ENCODE measurements at regions not wholly inside any gene's neighbourhood (a gene's known extent, or its start where the extent isn't known, plus 50 kb on each side); places are given as distances from the start of the nearest gene placed in this dataset.

- no peak for TF ChIP-seq CTCF (optimal IDR thresholded peaks at IDR 0.05 in 1 of 3, IDR thresholded peaks at IDR 0.05 in 1 of 3, conservative IDR thresholded peaks at IDR 0.05 in 1 of 3; ENCODE audit: extremely low read depth in 1 of 3, insufficient read depth in 2 of 3, low read length in 3 of 3)
- TF ChIP-seq EZH2 (IDR thresholded peaks at IDR 0.05; ENCODE audit: low read length): no peak
Measured at GRCh38 chr20:12833861-12834260, 174.9 kb upstream of the SPTLC3 start.
